Fibroblast of lung (primary cell): ENCODE measurements at regions not wholly inside any gene's neighbourhood (a gene's known extent, or its start where the extent isn't known, plus 50 kb on each side); places are given as distances from the start of the nearest gene placed in this dataset.

Experiments
- DNase-seq, 2 donors: peaks; one replicate each; pipeline versions ENCODE4 v3.0.0 to v3.0.0-alpha.2; 2010; ENCODE audit warnings: low read depth in 2 of 2
- H2AFZ ChIP-seq: 2 replicates; pipeline ENCODE4 v1.5.1; 2012; ENCODE audit warnings: low read length, control low read depth, inconsistent platforms
- H3K27ac ChIP-seq: 2 replicates; pipeline ENCODE4 v1.5.1; 2011; ENCODE audit warnings: low read length, control low read depth; ENCODE audit not compliant: insufficient read depth
- H3K27me3 ChIP-seq: 2 replicates; pipeline ENCODE4 v1.5.1; 2011; ENCODE audit warnings: mild to moderate bottlenecking, low read length; ENCODE audit not compliant: control insufficient read depth, insufficient read depth
- H3K36me3 ChIP-seq: 2 replicates; pipeline ENCODE4 v1.5.1; 2011; ENCODE audit warnings: low read length; ENCODE audit not compliant: control insufficient read depth, insufficient read depth
- H3K4me1 ChIP-seq: 2 replicates; pipeline ENCODE4 v1.5.1; 2011; ENCODE audit warnings: low read length; ENCODE audit not compliant: control insufficient read depth, insufficient read depth; ENCODE audit errors: extremely low read depth
- H3K4me2 ChIP-seq: 2 replicates; pipeline ENCODE4 v1.5.1; 2011; ENCODE audit warnings: low read length, control low read depth; ENCODE audit not compliant: insufficient read depth; ENCODE audit errors: extremely low read depth
- H3K4me3 ChIP-seq, 4 experiments: fragments of 200-600 bp in 1 of 4; sonication (generic) in 1 of 4; replicated peaks in 1 of 4; 2 replicates each; pipeline ENCODE4 v1.5.1; 2011 to 2016; ENCODE audit warnings: low read length in 4 of 4, low read depth in 3 of 4, mild to moderate bottlenecking in 3 of 4, control low read depth in 2 of 4, inconsistent platforms in 1 of 4, mixed read lengths in 1 of 4; ENCODE audit not compliant: insufficient read depth in 1 of 4; ENCODE audit errors: control extremely low read depth in 1 of 4
- H3K79me2 ChIP-seq: 2 replicates; pipeline ENCODE4 v1.5.1; 2012; ENCODE audit warnings: mild to moderate bottlenecking, low read length, inconsistent platforms; ENCODE audit not compliant: control insufficient read depth, insufficient read depth
- H3K9ac ChIP-seq: 2 replicates; pipeline ENCODE4 v1.5.1; 2011; ENCODE audit warnings: mild to moderate bottlenecking, low read length, control low read depth; ENCODE audit not compliant: insufficient read depth
- H3K9me3 ChIP-seq: 2 replicates; pipeline ENCODE4 v1.5.1; 2012; ENCODE audit warnings: low read depth, low read length; ENCODE audit not compliant: control insufficient read depth, insufficient read depth
- H4K20me1 ChIP-seq: 2 replicates; pipeline ENCODE4 v1.5.1; 2011; ENCODE audit warnings: low read length; ENCODE audit not compliant: control insufficient read depth, insufficient read depth; ENCODE audit errors: extremely low read depth
- EZH2 ChIP-seq: IDR thresholded peaks from 2 replicates; pipeline ENCODE4 v1.5.1; 2012; ENCODE audit warnings: low read length, control low read depth, mild to moderate bottlenecking; ENCODE audit errors: missing control alignments
- TF ChIP-seq, protein P1 (sequence below), 2 donors: IDR thresholded peaks in 1 of 2; conservative IDR thresholded peaks in 1 of 2; 1 replicate in 1 of 2; 2 replicates in 1 of 2; pipeline ENCODE4 v1.5.1; 2011 to 2012; ENCODE audit warnings: low read length in 2 of 2, control low read depth in 1 of 2, inconsistent platforms in 1 of 2, low read depth in 1 of 2, mild to moderate bottlenecking in 1 of 2

DNA sequence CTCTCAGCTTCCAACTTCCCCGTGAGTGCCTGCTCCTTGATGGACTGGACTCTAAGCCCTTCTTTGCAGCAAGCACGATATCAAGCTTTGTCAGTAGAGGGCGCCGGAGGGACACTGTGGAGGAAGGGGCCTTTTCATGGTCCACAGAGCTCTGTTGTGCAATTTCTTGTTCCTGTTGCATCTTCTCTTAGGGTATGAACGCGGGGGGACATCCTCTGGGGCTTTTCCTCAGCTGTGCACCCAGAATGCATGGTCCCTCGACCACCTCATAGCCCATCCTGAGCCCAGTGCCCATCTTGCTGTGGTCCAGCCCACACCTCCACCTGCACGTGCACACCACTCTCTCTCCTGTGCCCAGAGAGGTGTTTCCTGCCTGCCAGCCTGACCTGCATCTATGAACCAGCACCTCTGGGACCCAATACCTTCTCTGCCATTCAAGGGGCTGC is 556.8 kb downstream of the PTPRU start:
- Histone ChIP-seq H4K20me1 (no peaks in the 10 kb centered on the region), H3K27me3 (no peaks in the 10 kb centered on the region), H3K9me3 (no peaks in the 10 kb centered on the region), H3K9ac (no peak overlapping the region), H3K4me2 (no peak overlapping the region), H2AFZ (no peak overlapping the region), H3K4me3 (no peak overlapping the region), H3K79me2 (no peaks in the 10 kb centered on the region), H3K27ac (no peak overlapping the region), H3K36me3 (no peaks in the 10 kb centered on the region), H3K4me1 (no peaks in the 10 kb centered on the region)
- TF ChIP-seq, protein P1, sequence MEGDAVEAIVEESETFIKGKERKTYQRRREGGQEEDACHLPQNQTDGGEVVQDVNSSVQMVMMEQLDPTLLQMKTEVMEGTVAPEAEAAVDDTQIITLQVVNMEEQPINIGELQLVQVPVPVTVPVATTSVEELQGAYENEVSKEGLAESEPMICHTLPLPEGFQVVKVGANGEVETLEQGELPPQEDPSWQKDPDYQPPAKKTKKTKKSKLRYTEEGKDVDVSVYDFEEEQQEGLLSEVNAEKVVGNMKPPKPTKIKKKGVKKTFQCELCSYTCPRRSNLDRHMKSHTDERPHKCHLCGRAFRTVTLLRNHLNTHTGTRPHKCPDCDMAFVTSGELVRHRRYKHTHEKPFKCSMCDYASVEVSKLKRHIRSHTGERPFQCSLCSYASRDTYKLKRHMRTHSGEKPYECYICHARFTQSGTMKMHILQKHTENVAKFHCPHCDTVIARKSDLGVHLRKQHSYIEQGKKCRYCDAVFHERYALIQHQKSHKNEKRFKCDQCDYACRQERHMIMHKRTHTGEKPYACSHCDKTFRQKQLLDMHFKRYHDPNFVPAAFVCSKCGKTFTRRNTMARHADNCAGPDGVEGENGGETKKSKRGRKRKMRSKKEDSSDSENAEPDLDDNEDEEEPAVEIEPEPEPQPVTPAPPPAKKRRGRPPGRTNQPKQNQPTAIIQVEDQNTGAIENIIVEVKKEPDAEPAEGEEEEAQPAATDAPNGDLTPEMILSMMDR (conservative IDR thresholded peaks at IDR 0.05 in 1 of 2, IDR thresholded peaks at IDR 0.05 in 1 of 2; ENCODE audit: low read depth in 1 of 2, low read length in 2 of 2), result peak; percentile 78 to 92
- TF ChIP-seq EZH2, result no peak
- DNase-seq, result peak; percentile 60 to 82

DNA sequence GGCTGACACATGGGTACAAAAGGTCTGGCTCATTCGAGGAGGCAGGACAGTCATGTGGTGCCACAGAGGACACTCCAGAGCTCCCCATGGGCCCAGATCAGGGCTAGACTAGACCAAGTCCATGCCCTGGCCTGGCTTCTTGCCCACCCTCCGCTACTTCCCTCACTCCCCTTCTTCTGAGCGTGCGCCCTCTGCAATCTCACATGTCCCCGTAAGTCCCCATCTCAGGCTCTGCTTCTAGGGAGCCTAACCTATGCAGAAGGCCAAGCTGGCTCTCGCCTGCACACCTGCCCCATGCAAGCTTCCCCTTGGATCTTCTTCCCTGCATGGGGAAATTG is 553.6 kb downstream of the PTPRU start:
- Histone ChIP-seq H3K79me2 (no peaks in the 10 kb centered on the region), H3K27me3 (no peaks in the 10 kb centered on the region), H2AFZ (no peak overlapping the region), H3K4me3 (no peak overlapping the region), H3K36me3 (no peaks in the 10 kb centered on the region), H3K27ac (no peak overlapping the region), H4K20me1 (no peaks in the 10 kb centered on the region), H3K9me3 (no peaks in the 10 kb centered on the region), H3K4me1 (no peaks in the 10 kb centered on the region), H3K9ac (no peak overlapping the region), H3K4me2 (no peak overlapping the region)
- no peak for DNase-seq
- TF ChIP-seq, protein P1 (conservative IDR thresholded peaks at IDR 0.05 in 1 of 2, IDR thresholded peaks at IDR 0.05 in 1 of 2; ENCODE audit: low read depth in 1 of 2, low read length in 2 of 2), result no peak
- no peak for TF ChIP-seq EZH2

GRCh38 chr1:29789221-29789909 is 553.0 kb downstream of the PTPRU start:
- Histone ChIP-seq H3K4me2 (no peak overlapping the region), H4K20me1 (no peaks in the 10 kb centered on the region), H3K79me2 (no peaks in the 10 kb centered on the region), H3K36me3 (no peaks in the 10 kb centered on the region), H3K27me3 (no peaks in the 10 kb centered on the region), H3K9ac (no peak overlapping the region), H2AFZ (no peak overlapping the region), H3K9me3 (no peaks in the 10 kb centered on the region), H3K27ac (no peak overlapping the region), H3K4me1 (no peaks in the 10 kb centered on the region), H3K4me3 (no peak overlapping the region)
- DNase-seq, result peak in 1 of 2 donors; percentile 72
- TF ChIP-seq, protein P1 (conservative IDR thresholded peaks at IDR 0.05 in 1 of 2, IDR thresholded peaks at IDR 0.05 in 1 of 2; ENCODE audit: low read depth in 1 of 2, low read length in 2 of 2), result no peak
- TF ChIP-seq EZH2, result no peak
